IMR-90 (cell line): ENCODE measurements at regions not wholly inside any gene's neighbourhood (a gene's known extent, or its start where the extent isn't known, plus 50 kb on each side); places are given as distances from the start of the nearest gene placed in this dataset.

Experiments
- ATAC-seq: fragments of 200-7000 bp; cut with Tn5 transposase; 2 replicates; pipeline ENCODE4 v1.9.1; 2020; ENCODE audit warnings: low read depth, mild to moderate bottlenecking, moderate library complexity
- BruUV-seq: library from RNA; stranded (reverse); fragments of 400-500 nt; replicated peaks from 2 replicates; lab custom pipeline; 2021; lab: Mats Ljungman, UMichigan
- CTCF ChIA-PET: fragments of 300-600 bp; formaldehyde crosslinking; extraction: SDS; loops from one replicate; lab custom pipeline; 2021; ENCODE audit warnings: antibody characterized with exemption; lab: Yijun Ruan, JAX
- POLR2A ChIA-PET: fragments of 300-600 bp; sonication (Branson Sonifier 250); formaldehyde crosslinking; loops from one replicate; lab custom pipeline; 2022; ENCODE audit warnings: antibody characterized with exemption; ENCODE audit not compliant: unreplicated experiment; lab: Charles Lee
- DNase-seq: peaks from one replicate; pipeline ENCODE4 v3.0.0; 2013
- H2AFZ ChIP-seq: replicated peaks from 2 replicates; pipeline ENCODE3; 2013; ENCODE audit warnings: low read length, mild to moderate bottlenecking; ENCODE audit not compliant: poor library complexity
- H2AK5ac ChIP-seq: 2 replicates; pipeline ENCODE4 v1.6.1; 2013; ENCODE audit warnings: low read depth, low read length, inconsistent platforms
- H2AK9ac ChIP-seq: replicated peaks from 2 replicates; pipeline ENCODE3; 2013; ENCODE audit warnings: mild to moderate bottlenecking, low read depth, low read length, moderate library complexity; ENCODE audit not compliant: poor library complexity
- H2BK120ac ChIP-seq: 2 replicates; pipeline ENCODE4 v1.6.1; 2013; ENCODE audit warnings: low read depth, low read length, inconsistent platforms
- H2BK15ac ChIP-seq: 3 replicates; pipeline ENCODE4 v1.6.1; 2013; ENCODE audit warnings: low read depth, low read length, inconsistent platforms
- H2BK20ac ChIP-seq: 2 replicates; pipeline ENCODE4 v1.6.1; 2013; ENCODE audit warnings: low read depth, mild to moderate bottlenecking, inconsistent platforms, low read length, moderate library complexity
- H2BK5ac ChIP-seq: 2 replicates; pipeline ENCODE4 v1.6.1; 2013; ENCODE audit warnings: mild to moderate bottlenecking, low read depth, low read length, inconsistent platforms; ENCODE audit not compliant: poor library complexity, severe bottlenecking
- H3K14ac ChIP-seq: replicated peaks from 2 replicates; pipeline ENCODE4 v1.6.1; 2013; ENCODE audit warnings: low read depth, low read length, inconsistent platforms
- H3K18ac ChIP-seq: 2 replicates; pipeline ENCODE4 v1.6.1; 2013; ENCODE audit warnings: low read depth, low read length, control low read depth
- H3K23ac ChIP-seq: 2 replicates; pipeline ENCODE4 v1.6.1; 2013; ENCODE audit warnings: low read depth, low read length, inconsistent platforms
- H3K27ac ChIP-seq: 2 replicates; pipeline ENCODE4 v1.5.1; 2013; ENCODE audit warnings: mild to moderate bottlenecking, control low read depth, low read length; ENCODE audit not compliant: insufficient read depth
- H3K27me3 ChIP-seq: 2 replicates; pipeline ENCODE4 v1.6.1; 2013; ENCODE audit warnings: low read length; ENCODE audit not compliant: control insufficient read depth, insufficient read depth
- H3K36me3 ChIP-seq: 2 replicates; pipeline ENCODE4 v1.6.1; 2013; ENCODE audit warnings: low read length, mixed read lengths; ENCODE audit not compliant: control insufficient read depth, insufficient read depth
- H3K4ac ChIP-seq: 2 replicates; pipeline ENCODE4 v1.6.1; 2013; ENCODE audit warnings: low read depth, low read length, inconsistent platforms
- H3K4me1 ChIP-seq: 2 replicates; pipeline ENCODE4 v1.6.1; 2013; ENCODE audit warnings: low read length, mixed read lengths; ENCODE audit not compliant: control insufficient read depth, insufficient read depth
- H3K4me2 ChIP-seq: 2 replicates; pipeline ENCODE4 v1.6.1; 2013; ENCODE audit warnings: low read depth, mild to moderate bottlenecking, control low read depth, low read length, moderate library complexity
- H3K4me3 ChIP-seq: 2 replicates; pipeline ENCODE4 v1.5.1; 2013; ENCODE audit warnings: low read depth, mild to moderate bottlenecking, control low read depth, low read length, moderate library complexity; ENCODE audit not compliant: insufficient read depth
- H3K56ac ChIP-seq: 2 replicates; pipeline ENCODE4 v1.6.1; 2013; ENCODE audit warnings: low read length, inconsistent platforms; ENCODE audit not compliant: insufficient read depth; ENCODE audit errors: extremely low read depth
- H3K79me1 ChIP-seq, 2 experiments: 2 replicates each; pipeline ENCODE4 v1.6.1; 2013; ENCODE audit warnings: low read length in 2 of 2, inconsistent platforms in 1 of 2, low read depth in 1 of 2
- H3K9ac ChIP-seq: 2 replicates; pipeline ENCODE4 v1.6.1; 2013; ENCODE audit warnings: low read depth, low read length, control low read depth
- H3K9me1 ChIP-seq: 2 replicates; pipeline ENCODE4 v1.6.1; 2013; ENCODE audit warnings: low read length, inconsistent platforms; ENCODE audit not compliant: insufficient read depth
- H3K9me3 ChIP-seq: 2 replicates; pipeline ENCODE4 v1.6.1; 2013; ENCODE audit warnings: low read length; ENCODE audit not compliant: control insufficient read depth, insufficient read depth
- H4K20me1 ChIP-seq: 2 replicates; pipeline ENCODE4 v1.6.1; 2013; ENCODE audit warnings: low read length, inconsistent platforms; ENCODE audit not compliant: insufficient read depth
- H4K5ac ChIP-seq: 2 replicates; pipeline ENCODE4 v1.6.1; 2013; ENCODE audit warnings: mild to moderate bottlenecking, low read depth, low read length, control low read depth
- H4K8ac ChIP-seq, 2 experiments: 2 replicates each; pipeline ENCODE4 v1.6.1; 2013; ENCODE audit warnings: low read depth in 2 of 2, low read length in 2 of 2, control low read depth in 1 of 2, inconsistent platforms in 1 of 2
- H4K91ac ChIP-seq: 2 replicates; pipeline ENCODE4 v1.6.1; 2013; ENCODE audit warnings: low read depth, low read length, inconsistent platforms; ENCODE audit not compliant: insufficient read depth
- BHLHE40 ChIP-seq: fragments of 150-350 bp; IDR thresholded peaks from 2 replicates; pipeline ENCODE4 v1.6.1; 2016; ENCODE audit warnings: mild to moderate bottlenecking, low read depth, low read length
- CEBPB ChIP-seq: IDR thresholded peaks from 2 replicates; pipeline ENCODE4 v1.6.1; 2012; ENCODE audit warnings: low read depth, low read length, improper control_type of control experiment
- CHD1 ChIP-seq: IDR thresholded peaks from 2 replicates; pipeline ENCODE4 v1.6.1; 2012; ENCODE audit warnings: low read depth, low read length, improper control_type of control experiment
- FOS ChIP-seq: fragments of 150-350 bp; IDR thresholded peaks from 2 replicates; pipeline ENCODE4 v1.6.1; 2016; ENCODE audit warnings: low read depth, low read length
- MAFK ChIP-seq: IDR thresholded peaks from 2 replicates; pipeline ENCODE4 v1.6.1; 2012; ENCODE audit warnings: low read depth, low read length, improper control_type of control experiment
- MAZ ChIP-seq: IDR thresholded peaks from 2 replicates; pipeline ENCODE4 v1.6.1; 2012; ENCODE audit warnings: low read depth, mild to moderate bottlenecking, low read length, improper control_type of control experiment, moderate library complexity, borderline replicate concordance
- MXI1 ChIP-seq: IDR thresholded peaks from 2 replicates; pipeline ENCODE4 v1.6.1; 2012; ENCODE audit warnings: low read depth, mild to moderate bottlenecking, low read length, moderate library complexity, borderline replicate concordance
- NFE2L2 ChIP-seq: fragments of 150-350 bp; IDR thresholded peaks from 2 replicates; pipeline ENCODE4 v1.6.1; 2016; ENCODE audit warnings: low read depth, mild to moderate bottlenecking, low read length
- POLR2A ChIP-seq: IDR thresholded peaks from 2 replicates; pipeline ENCODE4 v1.6.1; 2012; ENCODE audit warnings: mild to moderate bottlenecking, low read depth, low read length
- RAD21 ChIP-seq: IDR thresholded peaks from 2 replicates; pipeline ENCODE4 v1.6.1; 2012; ENCODE audit warnings: low read length, improper control_type of control experiment
- RCOR1 ChIP-seq: IDR thresholded peaks from 2 replicates; pipeline ENCODE4 v1.6.1; 2012; ENCODE audit warnings: mild to moderate bottlenecking, low read length, improper control_type of control experiment; ENCODE audit not compliant: insufficient replicate concordance
- RFX5 ChIP-seq: IDR thresholded peaks from 2 replicates; pipeline ENCODE4 v1.8.0; 2012; ENCODE audit warnings: low read depth, mild to moderate bottlenecking, low read length, moderate library complexity
- SMC3 ChIP-seq: fragments of 150-350 bp; IDR thresholded peaks from 2 replicates; pipeline ENCODE4 v1.6.1; 2016; ENCODE audit warnings: low read depth, mild to moderate bottlenecking, antibody characterized with exemption, low read length, moderate library complexity
- USF2 ChIP-seq: fragments of 150-350 bp; IDR thresholded peaks from 2 replicates; pipeline ENCODE4 v1.6.1; 2017; ENCODE audit warnings: mild to moderate bottlenecking, antibody characterized with exemption, low read length, low read depth
- WGBS, 2 experiments: methylation state at CpG; one replicate each; pipeline versions ENCODE4 v1.1.5 to v1.1.7; 2013; ENCODE audit warnings: missing lambda C conversion rate in 2 of 2; ENCODE audit not compliant: insufficient read length in 1 of 2; ENCODE audit errors: extremely low coverage in 2 of 2; 5-methylcytosine and 5-hydroxymethylcytosine counted together
- dilution Hi-C: fragments of 300-500 bp; cut with HindIII; formaldehyde crosslinking; loops from one replicate; pipeline ENCODE4 v1.14.3; 2018; ENCODE audit warnings: low sequenced_read_pairs; ENCODE audit not compliant: unreplicated experiment
- in situ Hi-C: fragments of 300-500 bp; cut with MboI; formaldehyde crosslinking; loops from 3 replicates; pipeline ENCODE4 v1.14.3; 2019; ENCODE audit warnings: low sequenced_read_pairs, inconsistent platforms, mixed read lengths
- intact Hi-C: fragments of 100-400 bp; cut with micrococcal nuclease; formaldehyde crosslinking; loops from 2 replicates; pipeline ENCODE4 v1.10.0; 2022
- TF ChIP-seq, protein P1 (sequence below): conservative IDR thresholded peaks from 2 replicates; pipeline ENCODE4 v1.5.1; 2012; ENCODE audit warnings: mild to moderate bottlenecking, low read depth, low read length, improper control_type of control experiment
- TF ChIP-seq, protein P2 (sequence below): fragments of 150-350 bp; IDR thresholded peaks from 2 replicates; pipeline ENCODE4 v1.6.1; 2016; ENCODE audit warnings: low read depth, mild to moderate bottlenecking, low read length, moderate library complexity, borderline replicate concordance

GRCh38 chr3:95399585-95399984 lies 1336.7 kb downstream of the NSUN3 start:
- Histone ChIP-seq H3K9ac (no peak overlapping the region), H3K18ac (no peak overlapping the region), H4K91ac (no peak overlapping the region), H3K23ac (no peak overlapping the region), H3K9me1 (no peaks in the 10 kb centered on the region), H2BK5ac (no peak overlapping the region), H3K27ac (no peak overlapping the region), H3K4me2 (no peak overlapping the region), H3K9me3 (peaks cover 2% of the 10 kb centered on the region; the same call in 1 of the 2 replicates), H3K14ac (no peak overlapping the region), H3K36me3 (no peaks in the 10 kb centered on the region), H3K4ac (no peak overlapping the region), H2BK120ac (no peak overlapping the region), H2AK5ac (no peak overlapping the region), H4K5ac (no peak overlapping the region), H3K27me3 (no peaks in the 10 kb centered on the region), H2AFZ (no peak overlapping the region), H2BK20ac (no peak overlapping the region), H3K4me3 (no peak overlapping the region), H2AK9ac (no peak overlapping the region), H4K20me1 (no peaks in the 10 kb centered on the region), H3K4me1 (no peaks in the 10 kb centered on the region), H3K79me1 (no peaks in the 10 kb centered on the region), H4K8ac (no peak overlapping the region), H3K56ac (no peak overlapping the region), H2BK15ac (no peak overlapping the region)
- intact Hi-C loops, result no loop called here
- TF ChIP-seq CEBPB (no peak), MAFK (no peak), BHLHE40 (no peak), CHD1 (no peak), MAZ (no peak), FOS (no peak), RAD21 (no peak), USF2 (no peak), NFE2L2 (no peak), MXI1 (no peak), RCOR1 (no peak), RFX5 (no peak), SMC3 (no peak), POLR2A (no peak)
- TF ChIP-seq, protein P1, sequence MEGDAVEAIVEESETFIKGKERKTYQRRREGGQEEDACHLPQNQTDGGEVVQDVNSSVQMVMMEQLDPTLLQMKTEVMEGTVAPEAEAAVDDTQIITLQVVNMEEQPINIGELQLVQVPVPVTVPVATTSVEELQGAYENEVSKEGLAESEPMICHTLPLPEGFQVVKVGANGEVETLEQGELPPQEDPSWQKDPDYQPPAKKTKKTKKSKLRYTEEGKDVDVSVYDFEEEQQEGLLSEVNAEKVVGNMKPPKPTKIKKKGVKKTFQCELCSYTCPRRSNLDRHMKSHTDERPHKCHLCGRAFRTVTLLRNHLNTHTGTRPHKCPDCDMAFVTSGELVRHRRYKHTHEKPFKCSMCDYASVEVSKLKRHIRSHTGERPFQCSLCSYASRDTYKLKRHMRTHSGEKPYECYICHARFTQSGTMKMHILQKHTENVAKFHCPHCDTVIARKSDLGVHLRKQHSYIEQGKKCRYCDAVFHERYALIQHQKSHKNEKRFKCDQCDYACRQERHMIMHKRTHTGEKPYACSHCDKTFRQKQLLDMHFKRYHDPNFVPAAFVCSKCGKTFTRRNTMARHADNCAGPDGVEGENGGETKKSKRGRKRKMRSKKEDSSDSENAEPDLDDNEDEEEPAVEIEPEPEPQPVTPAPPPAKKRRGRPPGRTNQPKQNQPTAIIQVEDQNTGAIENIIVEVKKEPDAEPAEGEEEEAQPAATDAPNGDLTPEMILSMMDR, result no peak
- TF ChIP-seq, protein P2, sequence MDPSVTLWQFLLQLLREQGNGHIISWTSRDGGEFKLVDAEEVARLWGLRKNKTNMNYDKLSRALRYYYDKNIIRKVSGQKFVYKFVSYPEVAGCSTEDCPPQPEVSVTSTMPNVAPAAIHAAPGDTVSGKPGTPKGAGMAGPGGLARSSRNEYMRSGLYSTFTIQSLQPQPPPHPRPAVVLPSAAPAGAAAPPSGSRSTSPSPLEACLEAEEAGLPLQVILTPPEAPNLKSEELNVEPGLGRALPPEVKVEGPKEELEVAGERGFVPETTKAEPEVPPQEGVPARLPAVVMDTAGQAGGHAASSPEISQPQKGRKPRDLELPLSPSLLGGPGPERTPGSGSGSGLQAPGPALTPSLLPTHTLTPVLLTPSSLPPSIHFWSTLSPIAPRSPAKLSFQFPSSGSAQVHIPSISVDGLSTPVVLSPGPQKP, result no peak
- ATAC-seq, result no peak
- DNase-seq, result no peak
- ChIA-PET POLR2A (no interaction called here), CTCF (no interaction called here)
- in situ Hi-C loops, result no loop called here
- dilution Hi-C loops, result no loop called here
- no CpG with 5 or more reads among the region's 3 CpGs for WGBS, 2 experiments
- no TSS peak for BruUV-seq
